ENCODE measurements at regions not wholly inside any gene's neighbourhood (a gene's known extent, or its start where the extent isn't known, plus 50 kb on each side); places are given as distances from the start of the nearest gene placed in this dataset.
"Not testable (repeated sequence)": the region's sequence is repeated elsewhere in the genome, so short reads cannot be mapped to it uniquely, and the experiment has no call there.

DNA sequence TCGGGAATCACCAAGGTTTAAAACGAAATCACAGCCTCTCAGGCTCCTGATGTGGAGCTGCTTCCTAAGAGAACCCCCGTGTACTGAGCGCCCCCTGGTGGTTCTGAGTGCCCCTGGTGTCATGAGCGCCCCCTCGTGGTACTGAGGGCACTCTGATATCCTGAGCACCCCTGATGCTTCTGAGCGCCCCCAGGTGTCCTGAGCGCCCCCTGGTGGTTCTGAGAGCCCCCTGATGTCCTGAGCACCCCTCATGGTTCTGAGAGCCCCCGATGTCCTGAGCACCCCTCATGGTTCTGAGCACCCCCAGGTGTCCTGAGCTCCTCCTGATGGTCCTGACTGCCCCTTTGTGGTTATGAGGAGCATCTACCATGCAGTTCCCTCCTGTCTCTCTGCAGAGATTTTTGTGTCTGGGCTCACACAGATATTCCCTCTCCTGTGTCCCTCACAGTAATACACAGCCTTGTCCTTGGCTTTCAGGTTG lies 1092.1 kb downstream of the TMEM121 start:
- peak; percentile 7 for DNase-seq

DNA sequence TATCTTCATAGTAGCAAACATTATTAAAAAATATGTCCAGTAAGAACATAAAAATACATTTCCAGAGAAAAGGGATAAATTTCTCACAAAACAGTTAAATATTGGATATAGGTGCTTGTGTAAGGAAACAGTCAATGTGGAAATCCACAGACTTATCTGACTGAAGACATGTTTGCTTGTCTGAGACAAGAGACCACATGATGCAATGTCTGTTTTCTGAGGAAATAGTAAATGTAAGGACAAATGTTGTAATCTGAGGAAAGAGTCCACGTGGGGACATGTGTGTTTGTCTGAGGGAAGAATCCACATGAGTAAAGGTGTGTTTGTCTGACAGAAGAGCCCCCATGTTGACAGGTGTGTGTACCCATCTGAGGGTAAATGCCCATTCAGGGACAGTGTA lies 1093.2 kb downstream of the TMEM121 start:
- no peak for DNase-seq

DNA sequence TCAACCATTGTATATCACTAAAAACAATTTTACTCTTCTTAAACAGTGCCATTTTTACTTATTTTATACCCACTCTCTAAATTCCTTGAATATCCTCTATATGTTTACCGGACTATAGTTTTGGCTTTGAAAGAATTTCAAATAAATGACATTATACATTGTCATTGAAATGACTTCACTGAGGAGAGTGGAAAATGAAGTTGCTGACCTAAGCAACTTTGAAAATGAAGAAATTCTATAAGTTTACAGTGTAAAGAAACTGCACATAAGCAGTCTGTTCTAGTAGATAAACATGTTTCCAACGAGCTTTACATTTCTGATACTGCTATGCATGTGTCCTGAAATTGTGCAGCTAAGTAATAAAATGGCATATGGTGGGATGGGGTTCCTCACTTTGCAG lies 1094.0 kb downstream of the TMEM121 start:
- no peak for DNase-seq

DNA sequence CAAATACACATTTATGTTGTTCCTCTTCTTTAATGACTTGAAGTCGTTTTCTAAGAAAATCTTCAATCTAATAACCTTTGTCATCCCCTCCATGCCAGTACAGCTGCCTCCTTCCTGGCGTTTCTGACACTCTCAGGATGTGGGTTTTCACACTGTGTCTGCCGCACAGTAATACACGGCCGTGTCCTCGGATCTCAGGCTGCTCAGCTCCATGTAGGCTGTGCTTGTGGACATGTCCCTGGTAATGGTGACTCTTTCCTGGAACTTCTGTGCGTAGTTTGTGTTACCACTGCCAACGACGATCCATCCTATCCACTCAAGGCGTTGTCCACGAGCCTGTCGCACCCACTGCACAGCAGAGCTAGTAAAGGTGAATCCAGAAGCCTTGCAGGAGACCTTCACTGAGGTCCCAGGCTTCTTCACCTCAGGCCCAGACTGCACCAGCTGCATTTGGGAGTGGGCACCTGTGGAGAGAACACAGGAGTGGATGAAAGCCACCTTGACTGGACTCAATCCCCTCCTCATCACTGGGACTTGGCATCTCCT lies 1095.9 kb downstream of the TMEM121 start:
- peak; percentile 57 for DNase-seq

DNA sequence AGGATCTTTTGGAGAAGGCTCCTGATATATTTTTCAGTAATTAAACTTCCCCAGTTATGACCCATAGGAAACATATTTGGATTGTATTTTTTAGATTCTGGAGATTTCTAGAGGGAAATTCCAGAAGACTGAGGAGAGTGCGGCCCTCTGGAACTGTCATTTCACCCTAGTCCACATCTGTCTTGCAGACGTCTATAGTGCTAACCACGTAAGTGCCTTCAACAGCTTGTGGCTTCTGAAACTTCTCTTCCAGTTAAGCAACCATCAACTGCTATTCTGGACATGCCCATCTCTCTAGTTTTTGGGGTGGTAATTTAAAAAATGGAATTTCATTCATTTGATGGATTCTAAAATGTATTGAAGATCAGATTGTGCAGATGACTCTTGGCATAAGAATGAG lies 1098.8 kb downstream of the TMEM121 start:
- peak; percentile 3 for DNase-seq

DNA sequence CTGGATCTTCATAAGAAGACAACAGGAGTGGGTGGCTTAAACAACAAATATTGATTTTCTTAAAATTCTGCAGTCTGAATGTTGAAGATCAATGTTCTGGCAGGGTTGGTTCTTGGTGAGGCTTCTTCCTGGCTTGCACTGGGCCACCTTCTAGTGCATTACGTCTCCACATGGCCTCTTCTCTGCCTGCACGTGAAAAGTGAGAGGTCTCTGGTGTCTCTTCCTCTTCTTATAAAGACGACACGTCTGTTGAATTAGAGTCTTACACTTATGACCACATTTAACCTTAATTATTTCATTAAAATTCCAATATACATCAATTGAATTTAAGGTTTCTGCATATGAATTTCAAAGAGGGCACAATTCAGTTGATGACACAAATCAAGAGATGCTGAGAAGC lies 1100.1 kb downstream of the TMEM121 start:
- not testable (repeated sequence) for DNase-seq

DNA sequence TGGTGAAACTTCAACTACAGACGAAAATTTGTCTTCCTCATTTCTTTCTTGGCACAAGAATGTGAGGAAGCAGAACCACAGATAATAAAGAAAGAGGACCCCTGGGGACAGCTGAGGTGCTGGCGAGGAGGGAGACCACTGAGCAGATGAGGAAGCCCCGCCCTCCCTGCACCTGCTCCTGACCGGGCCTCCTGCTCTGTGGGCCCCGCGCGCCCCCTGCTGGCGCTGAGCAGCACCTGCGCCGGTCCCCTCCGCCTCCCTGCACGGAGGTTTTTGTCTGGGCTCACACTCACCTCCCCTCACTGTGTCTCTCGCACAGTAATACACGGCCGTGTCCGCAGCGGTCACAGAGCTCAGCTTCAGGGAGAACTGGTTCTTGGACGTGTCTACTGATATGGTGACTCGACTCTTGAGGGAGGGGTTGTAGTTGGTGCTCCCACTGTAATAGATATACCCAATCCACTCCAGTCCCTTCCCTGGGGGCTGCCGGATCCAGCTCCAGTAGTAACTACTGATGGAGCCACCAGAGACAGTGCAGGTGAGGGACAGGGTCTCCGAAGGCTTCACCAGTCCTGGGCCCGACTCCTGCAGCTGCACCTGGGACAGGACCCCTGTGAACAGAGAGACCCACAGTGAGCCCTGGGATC lies 1100.7 kb downstream of the TMEM121 start:
- DNase-seq, result peak; percentile 72

DNA sequence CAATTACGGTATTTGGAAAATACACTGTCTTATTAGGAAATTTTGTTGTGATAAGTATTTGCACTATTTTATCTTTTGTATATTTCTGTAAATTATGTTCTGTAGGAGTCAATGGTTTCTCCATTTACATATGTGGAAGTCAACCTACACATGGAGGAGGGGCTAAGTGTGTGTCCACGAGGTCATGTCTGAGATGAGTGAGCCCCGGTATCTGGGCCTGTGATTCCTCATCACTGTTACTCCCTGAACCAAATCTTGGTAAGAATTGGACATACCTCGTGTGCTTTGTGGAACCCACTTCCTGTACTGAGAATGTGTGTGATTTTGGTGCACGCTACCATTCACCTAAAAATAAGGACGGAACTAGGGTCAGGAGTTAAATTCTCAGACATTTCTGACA lies 1105.5 kb downstream of the TMEM121 start:
- DNase-seq, result no peak

DNA sequence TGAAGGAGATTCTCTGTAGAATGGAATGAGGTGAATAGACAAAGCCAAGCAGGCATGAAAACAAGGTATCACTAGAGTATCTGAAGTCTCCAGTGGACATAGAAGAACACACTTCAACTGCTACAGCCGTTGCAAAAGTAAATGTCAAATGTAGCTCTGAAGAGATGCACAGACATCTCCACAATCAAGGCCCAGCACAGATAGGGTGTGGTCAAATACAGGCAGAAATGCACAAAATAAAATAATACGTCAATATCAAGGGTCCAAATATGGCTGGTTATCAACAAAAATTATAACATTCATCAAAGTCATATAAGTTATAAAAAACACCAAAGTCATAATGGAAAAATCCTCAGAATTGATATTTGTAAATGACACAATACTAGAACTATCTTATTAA lies 1107.3 kb downstream of the TMEM121 start:
- DNase-seq, result no peak

DNA sequence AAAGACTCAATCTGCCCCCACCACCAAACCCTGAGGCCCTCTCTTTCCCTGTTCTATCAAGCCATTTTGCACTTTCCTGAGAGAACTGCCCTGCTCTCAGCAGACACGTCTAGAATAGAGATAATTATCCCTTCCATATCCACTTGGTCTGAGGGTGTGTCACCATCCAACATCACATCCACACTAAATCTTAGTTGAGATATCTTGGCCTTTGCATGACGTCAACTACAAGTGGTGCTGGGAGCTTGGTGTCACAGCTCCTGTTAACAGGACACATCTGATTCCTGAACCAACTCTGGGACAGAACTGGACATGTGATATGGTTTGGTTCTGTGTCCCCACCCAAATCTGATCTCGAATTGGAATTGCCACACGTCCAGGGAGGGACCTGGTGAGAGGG lies 1109.2 kb downstream of the TMEM121 start:
- no peak for DNase-seq

DNA sequence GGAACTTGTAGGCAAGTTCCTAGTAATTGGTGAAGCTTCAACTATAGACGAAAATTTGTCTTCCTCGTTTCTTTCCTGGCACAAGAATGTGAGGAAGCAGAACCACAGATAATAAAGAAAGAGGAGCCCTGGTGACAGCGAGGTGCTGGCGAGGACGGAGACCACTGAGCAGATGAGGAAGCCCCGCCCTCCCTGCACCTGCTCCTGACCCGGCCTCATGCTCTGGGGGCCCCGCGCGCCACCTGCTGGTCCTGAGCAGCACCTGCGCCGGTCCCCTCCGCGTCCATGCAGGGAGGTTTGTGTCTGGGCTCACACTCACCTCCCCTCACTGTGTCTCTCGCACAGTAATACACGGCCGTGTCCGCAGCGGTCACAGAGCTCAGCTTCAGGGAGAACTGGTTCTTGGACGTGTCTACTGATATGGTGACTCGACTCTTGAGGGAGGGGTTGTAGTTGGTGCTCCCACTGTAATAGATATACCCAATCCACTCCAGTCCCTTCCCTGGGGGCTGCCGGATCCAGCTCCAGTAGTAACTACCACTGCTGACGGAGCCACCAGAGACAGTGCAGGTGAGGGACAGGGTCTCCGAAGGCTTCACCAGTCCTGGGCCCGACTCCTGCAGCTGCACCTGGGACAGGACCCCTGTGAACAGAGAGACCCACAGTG lies 1112.5 kb downstream of the TMEM121 start:
- DNase-seq, result peak; percentile 60

DNA sequence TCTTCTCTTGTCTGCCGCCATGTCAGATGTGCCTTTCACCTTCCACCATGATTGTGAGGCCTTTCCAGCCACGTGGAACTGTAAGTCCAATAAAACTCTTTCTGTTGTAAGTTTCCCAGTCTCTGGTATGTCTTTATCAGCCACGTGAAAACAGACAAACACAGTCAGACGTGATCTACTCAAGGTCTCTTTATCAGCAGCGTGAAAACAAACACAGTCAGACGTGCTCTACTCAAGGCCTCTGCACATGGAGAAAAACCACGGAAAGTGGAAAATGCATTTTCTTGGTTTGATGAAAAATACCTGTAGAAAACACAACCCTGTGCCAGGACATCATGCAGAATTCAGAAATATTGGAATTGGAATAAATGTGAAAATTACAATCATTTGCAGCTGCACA lies 1115.7 kb downstream of the TMEM121 start:
- no peak for DNase-seq

DNA sequence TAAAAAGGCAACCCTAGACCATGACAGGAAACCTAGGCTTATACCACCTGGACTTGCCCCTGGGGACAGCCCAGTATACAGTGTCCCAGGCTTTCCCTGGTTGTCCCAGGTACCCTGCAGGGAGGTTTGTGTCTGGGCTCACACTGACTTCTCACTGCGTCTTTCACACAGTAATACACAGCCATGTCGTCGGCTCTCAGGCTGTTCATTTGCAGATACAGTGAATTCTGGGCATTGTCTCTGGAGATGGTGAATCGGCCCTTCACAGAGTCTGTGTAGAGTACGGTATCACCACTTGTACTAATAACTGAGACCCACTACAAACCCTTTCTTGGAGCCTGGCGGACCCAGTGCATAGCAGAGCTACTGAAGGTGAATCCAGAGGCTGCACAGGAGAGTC lies 1116.6 kb downstream of the TMEM121 start:
- not testable (repeated sequence) for DNase-seq

DNA sequence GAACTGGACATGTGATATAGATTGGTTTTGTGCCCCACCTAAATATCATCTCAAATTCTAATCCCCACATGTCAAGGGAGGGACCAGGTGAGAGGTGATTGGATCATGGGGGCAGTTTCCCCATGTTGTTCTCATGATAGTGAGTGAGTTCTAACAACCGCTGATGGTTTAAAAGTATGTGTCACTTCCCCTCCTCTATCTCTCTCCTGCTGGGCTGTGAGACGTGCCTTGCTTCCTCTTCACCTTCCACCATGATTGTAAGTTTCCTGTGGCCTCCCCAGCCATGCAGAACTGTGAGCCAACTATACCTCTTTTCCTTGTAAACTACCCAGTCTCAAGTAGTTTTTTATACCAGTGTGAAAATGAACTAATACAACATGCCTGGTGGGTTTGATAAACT lies 1122.5 kb downstream of the TMEM121 start:
- DNase-seq, result not testable (repeated sequence)

DNA sequence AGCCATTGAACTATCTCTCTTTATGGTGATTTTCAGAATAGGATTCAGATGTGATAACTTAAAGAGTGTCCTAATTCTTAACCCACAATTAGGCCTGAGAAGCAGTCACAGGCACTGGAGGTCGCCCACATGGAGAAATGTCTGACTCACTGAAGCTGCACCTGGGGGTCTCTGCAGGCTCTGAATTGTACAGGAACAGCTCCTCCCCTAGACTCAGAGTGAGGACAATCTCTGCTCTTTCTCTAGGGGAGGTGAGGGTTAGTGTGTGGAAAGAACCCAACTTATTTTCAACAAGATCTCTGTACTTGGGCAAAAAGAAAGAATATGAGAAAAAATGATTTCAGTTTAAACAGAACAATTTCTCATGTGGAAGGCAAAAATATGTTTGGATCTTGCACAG lies 1124.6 kb downstream of the TMEM121 start:
- no peak for DNase-seq

DNA sequence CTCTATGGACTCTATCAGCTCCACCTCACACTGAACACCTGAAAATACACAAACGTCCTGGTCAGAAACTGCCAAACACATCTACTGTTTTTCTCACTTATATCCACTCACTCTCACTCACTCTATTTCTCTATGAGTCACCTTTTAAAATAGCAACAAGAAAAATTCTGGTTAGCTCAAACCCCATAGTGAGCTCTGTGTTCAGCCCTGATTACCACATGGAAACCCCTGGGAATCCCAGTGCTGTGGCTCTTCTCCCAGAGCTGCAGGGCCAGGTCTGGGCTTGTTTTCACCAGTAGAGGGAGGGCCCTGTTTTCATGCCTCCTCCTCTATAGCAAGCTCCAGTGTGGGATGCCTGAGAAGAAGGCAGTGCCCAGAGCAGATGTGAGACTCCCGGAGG lies 1126.1 kb downstream of the TMEM121 start:
- DNase-seq, result no peak

DNA sequence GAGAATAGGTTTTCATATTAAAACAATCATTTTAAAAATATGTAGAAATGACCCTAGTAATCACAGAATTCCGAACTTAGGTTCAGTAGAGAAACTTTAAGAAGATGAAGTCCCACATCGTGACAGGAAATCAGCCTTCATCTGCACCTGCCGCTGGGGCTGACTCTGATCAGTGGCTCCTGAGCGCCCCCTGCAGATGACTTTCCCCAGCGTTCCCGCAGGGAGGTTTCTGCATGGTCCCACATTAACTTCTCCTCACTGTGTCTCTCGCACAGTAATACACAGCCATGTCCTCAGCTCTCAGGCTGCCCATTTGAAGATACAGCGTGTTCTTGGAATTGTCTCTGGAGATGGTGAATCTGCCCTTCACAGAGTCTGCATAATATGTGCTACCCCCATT lies 1131.1 kb downstream of the TMEM121 start:
- no peak for DNase-seq

DNA sequence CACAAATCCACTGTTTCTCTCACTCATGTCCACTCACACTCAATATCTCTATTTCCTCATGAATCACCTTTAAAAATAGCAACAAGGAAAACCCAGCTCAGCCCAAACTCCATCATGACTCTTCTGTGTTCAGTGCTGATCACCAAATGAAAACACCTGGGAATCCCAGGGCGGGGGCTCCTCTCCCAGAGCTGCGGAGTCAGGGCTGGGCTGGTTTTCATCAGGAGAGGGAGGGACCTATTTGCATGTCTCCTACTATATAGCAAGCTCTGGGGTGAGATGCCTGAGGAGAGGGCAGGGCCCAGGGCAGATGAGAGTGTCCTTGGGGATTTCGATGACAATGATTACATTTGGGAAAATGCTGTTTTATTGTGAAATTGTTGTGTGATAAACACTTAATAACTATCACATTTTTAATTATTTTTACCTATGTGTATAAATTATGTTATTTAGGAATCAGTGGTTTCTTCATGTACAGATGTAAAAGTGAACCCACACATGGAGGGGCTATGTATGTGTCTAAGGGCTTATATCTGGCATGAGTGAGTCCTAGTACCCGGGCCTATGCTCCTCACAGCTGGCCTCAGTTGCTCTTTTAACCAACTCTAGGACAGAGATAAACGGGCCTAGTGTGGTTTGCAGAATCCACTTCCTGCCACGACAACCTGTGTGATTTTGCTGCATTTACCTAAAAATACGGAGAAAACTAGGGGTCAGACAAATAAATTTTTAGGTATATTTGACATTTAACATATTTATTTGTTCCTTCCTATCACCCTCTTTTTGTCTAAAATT lies 1131.9 kb downstream of the TMEM121 start:
- DNase-seq, result not testable (repeated sequence)

DNA sequence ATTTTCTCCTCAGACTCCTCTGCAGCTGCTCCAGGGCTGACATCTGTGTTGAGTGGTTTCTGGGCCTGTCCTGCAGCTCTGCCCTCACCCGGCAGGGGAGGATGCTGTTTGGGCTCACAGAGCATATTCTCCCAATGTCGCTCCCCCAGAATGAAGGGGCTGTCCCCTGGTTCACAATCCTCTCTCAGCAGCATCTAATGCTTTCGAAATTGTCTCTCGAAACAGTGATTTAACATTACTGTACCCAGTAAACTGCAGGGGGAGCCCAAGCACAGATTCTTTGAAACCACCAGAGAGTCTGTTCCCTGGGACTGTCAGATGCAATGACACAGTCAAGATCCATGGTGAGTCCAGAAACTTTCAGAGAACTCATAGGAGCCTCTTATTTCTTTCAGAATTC lies 1135.2 kb downstream of the TMEM121 start:
- DNase-seq, result not testable (repeated sequence)

DNA sequence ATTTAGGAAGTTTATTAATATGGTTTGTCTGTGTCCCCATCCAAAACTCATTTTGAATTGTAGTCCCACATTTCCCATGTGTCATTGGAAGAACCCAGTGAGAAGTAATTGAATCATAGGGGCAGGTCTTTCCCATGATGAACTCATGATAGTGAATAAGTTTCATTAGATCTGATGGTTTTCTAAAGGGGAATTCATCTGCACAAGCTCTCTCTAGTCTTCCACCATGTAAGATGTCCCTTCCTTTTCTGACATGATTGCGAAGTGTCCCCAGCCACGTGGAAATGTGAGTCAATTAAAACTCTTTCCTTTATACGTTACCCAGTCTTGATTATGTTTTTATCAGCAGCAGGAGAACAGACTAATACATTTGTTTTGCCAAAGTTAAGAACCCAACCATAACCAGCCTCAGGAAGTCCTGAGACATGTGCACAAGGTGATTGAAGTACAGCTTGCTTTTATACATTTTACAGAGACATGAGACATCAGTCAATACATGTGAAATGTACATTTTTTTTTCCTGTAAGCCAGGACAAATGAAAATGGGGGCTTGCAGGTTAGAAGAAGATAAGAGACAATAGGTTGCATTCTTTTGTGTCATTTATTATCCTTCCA lies 1136.7 kb downstream of the TMEM121 start:
- DNase-seq, result no peak

DNA sequence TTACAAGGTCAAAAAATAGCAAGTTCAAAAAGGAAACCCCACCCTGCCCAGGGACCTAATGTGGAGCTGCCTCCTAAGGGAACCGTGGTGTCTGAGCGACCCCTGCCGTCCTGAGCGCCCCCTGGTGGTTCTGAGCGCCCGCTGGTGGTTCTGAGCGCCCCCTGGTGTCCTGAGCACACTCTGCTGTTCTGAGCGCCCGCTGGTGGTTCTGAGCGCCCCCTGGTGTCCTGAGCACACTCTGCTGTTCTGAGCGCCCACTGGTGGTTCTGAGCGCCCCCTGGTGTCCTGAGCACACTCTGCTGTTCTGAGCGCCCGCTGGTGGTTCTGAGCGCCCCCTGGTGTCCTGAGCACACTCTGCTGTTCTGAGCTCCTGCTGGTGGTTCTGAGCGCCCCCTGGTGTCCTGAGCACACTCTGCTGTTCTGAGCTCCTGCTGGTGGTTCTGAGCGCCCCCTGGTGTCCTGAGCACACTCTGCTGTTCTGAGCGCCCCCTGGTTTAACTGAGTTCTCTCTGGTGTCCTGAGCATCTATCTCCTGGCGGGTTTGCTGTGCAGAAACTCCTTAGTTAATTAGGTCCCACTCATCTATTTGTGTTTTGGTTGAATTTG lies 1137.5 kb downstream of the TMEM121 start:
- not testable (repeated sequence) for DNase-seq

DNA sequence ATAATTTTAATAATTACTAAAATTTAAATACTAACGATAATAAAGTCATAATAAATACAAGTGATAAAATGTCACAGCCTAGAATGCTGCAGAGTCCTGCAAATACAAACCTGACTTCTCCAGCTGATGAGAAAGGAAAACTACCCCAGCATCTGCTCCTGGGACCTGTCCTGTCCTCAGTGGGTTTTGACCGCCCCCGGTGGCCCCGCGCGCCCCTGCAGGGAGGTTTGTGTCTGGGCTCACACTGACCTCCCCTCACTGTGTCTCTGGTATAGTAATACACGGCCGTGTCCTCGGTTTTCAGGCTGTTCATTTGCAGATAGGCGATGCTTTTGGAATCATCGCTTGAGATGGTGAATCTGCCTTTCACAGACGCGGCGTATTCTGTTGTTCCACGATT lies 1139.4 kb downstream of the TMEM121 start:
- DNase-seq, result no peak

DNA sequence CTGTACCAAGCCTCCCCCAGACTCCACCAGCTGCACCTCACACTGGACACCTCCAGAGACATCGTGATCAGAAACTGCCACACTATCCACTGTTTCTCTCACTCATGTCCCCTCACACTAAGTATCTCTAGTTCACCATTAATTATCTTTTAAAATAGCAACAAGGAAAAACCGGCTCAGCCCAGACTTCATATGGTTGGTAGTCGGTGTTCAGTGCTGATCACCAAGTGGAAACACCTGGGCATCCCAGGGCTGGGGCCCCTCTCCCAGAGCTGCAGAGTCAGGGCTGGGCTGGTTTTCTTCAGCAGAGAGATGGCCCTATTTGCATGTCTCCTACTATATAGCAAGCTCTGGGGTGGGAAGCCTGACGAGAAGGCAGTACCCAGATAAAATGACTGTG lies 1140.0 kb downstream of the TMEM121 start:
- DNase-seq, result no peak
